SK-N-SH treated with all-trans-retinoic acid at 6 μM for 48 hours (cell line): ENCODE measurements at regions not wholly inside any gene's neighbourhood (a gene's known extent, or its start where the extent isn't known, plus 50 kb on each side); places are given as distances from the start of the nearest gene placed in this dataset.

Source experiments
- BACH2 ChIP-seq: fragments of 250-450 bp; sonication (Bioruptor Pico); IDR thresholded peaks from 2 replicates; pipeline ENCODE4 v1.9.0; 2021; ENCODE audit warnings: mild to moderate bottlenecking, borderline replicate concordance
- CSDC2 ChIP-seq: fragments of 250-450 bp; sonication (Bioruptor Pico); IDR thresholded peaks from 2 replicates; pipeline ENCODE4 v1.5.0; 2020; ENCODE audit warnings: mild to moderate bottlenecking, moderate library complexity
- ISL1 ChIP-seq: fragments of 250-450 bp; sonication (Bioruptor Pico); IDR thresholded peaks from 2 replicates; pipeline ENCODE4 v2.1.2; 2022; ENCODE audit warnings: mild to moderate bottlenecking, moderate library complexity
- RARB ChIP-seq: fragments of 250-450 bp; sonication (Bioruptor Pico); IDR thresholded peaks from 2 replicates; pipeline ENCODE4 v1.8.0; 2021; ENCODE audit warnings: mild to moderate bottlenecking, moderate library complexity
- TCF4 ChIP-seq: fragments of 250-450 bp; sonication (Bioruptor Pico); IDR thresholded peaks from 2 replicates; pipeline ENCODE4 v1.8.0; 2021; ENCODE audit warnings: mild to moderate bottlenecking, moderate library complexity, borderline replicate concordance
- TSHZ2 ChIP-seq: fragments of 250-450 bp; sonication (Bioruptor Pico); IDR thresholded peaks from 2 replicates; pipeline ENCODE4 v1.5.0; 2020; ENCODE audit warnings: mild to moderate bottlenecking, moderate library complexity
- ZFP30 ChIP-seq: fragments of 450-650 bp; formaldehyde crosslinking; IDR thresholded peaks from 2 replicates; pipeline ENCODE4 v1.5.0; 2022; ENCODE audit warnings: mild to moderate bottlenecking, moderate library complexity
- ZNF565 ChIP-seq: fragments of 450-650 bp; formaldehyde crosslinking; conservative IDR thresholded peaks from 2 replicates; pipeline ENCODE4 v1.5.0; 2020; ENCODE audit warnings: low read depth, mild to moderate bottlenecking, moderate library complexity
- ZNF70 ChIP-seq: fragments of 450-650 bp; formaldehyde crosslinking; IDR thresholded peaks from 2 replicates; pipeline ENCODE4 v1.5.0; 2020; ENCODE audit warnings: mild to moderate bottlenecking, moderate library complexity
- TF ChIP-seq, protein P1 (sequence below): fragments of 250-450 bp; sonication (Bioruptor Pico); IDR thresholded peaks from 2 replicates; pipeline ENCODE4 v1.8.0; 2020; ENCODE audit warnings: mild to moderate bottlenecking, moderate library complexity, borderline replicate concordance

DNA sequence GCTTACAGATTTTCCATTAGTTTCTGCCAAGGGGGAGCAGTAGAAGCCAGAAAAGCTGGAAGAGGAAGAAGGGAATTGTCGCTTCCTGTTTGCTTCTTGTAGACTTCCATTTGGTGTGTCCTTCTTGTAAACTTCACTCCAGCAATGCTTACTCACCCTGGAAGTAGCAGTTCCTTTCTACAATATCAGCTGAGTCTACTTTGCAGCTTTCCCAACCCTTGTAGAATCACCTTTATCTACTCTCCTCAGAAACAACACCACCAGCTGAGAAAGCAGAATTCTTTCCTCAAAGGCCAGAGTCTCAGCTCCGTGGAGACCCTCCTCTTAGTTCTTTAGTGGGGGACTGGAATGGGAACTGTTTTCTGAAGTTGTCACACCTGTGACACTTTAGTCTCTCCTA lies 1136.7 kb upstream of the TMPRSS15 start:
- TF ChIP-seq RARB (CRISPR knock-in tag) = no peak
- no peak for TF ChIP-seq ZNF565 (CRISPR knock-in tag)
- no peak for TF ChIP-seq ZFP30 (CRISPR knock-in tag)
- no peak for TF ChIP-seq ISL1 (CRISPR knock-in tag)
- TF ChIP-seq TSHZ2 (CRISPR knock-in tag) = no peak
- TF ChIP-seq CSDC2 = no peak
- TF ChIP-seq BACH2 (CRISPR knock-in tag) = no peak
- TF ChIP-seq, protein P1, sequence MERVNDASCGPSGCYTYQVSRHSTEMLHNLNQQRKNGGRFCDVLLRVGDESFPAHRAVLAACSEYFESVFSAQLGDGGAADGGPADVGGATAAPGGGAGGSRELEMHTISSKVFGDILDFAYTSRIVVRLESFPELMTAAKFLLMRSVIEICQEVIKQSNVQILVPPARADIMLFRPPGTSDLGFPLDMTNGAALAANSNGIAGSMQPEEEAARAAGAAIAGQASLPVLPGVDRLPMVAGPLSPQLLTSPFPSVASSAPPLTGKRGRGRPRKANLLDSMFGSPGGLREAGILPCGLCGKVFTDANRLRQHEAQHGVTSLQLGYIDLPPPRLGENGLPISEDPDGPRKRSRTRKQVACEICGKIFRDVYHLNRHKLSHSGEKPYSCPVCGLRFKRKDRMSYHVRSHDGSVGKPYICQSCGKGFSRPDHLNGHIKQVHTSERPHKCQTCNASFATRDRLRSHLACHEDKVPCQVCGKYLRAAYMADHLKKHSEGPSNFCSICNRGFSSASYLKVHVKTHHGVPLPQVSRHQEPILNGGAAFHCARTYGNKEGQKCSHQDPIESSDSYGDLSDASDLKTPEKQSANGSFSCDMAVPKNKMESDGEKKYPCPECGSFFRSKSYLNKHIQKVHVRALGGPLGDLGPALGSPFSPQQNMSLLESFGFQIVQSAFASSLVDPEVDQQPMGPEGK (CRISPR knock-in tag) = no peak
- no peak for TF ChIP-seq ZNF70 (CRISPR knock-in tag)
- no peak for TF ChIP-seq TCF4
